ENCODE measurements at regions not wholly inside any gene's neighbourhood (a gene's known extent, or its start where the extent isn't known, plus 50 kb on each side); places are given as distances from the start of the nearest gene placed in this dataset.

GRCh38 chr5:52564587-52564986, 223.1 kb upstream of the ITGA1 start:
- DNase-seq (ENCODE audit: insufficient read length) (no peak), FAIRE-seq (no peak)
- TF ChIP-seq POLR2AphosphoS5 (IDR thresholded peaks at IDR 0.05; ENCODE audit: low read depth, low read length) = no peak
- no peak for TF ChIP-seq TAF1 (IDR thresholded peaks at IDR 0.05; ENCODE audit: borderline replicate concordance, low read depth, low read length)
- no peak for TF ChIP-seq POLR2A (IDR thresholded peaks at IDR 0.05; ENCODE audit: low read depth, low read length)

GRCh38 chr5:52577546-52577945, 210.2 kb upstream of the ITGA1 start:
- FAIRE-seq (no peak), DNase-seq (ENCODE audit: insufficient read length) (no peak)
- TF ChIP-seq POLR2AphosphoS5 (IDR thresholded peaks at IDR 0.05; ENCODE audit: low read depth, low read length) (no peak), POLR2A (IDR thresholded peaks at IDR 0.05; ENCODE audit: low read depth, low read length) (no peak), TAF1 (IDR thresholded peaks at IDR 0.05; ENCODE audit: borderline replicate concordance, low read depth, low read length) (no peak)

- DNase-seq (ENCODE audit: insufficient read length) (no peak), FAIRE-seq (no peak)
- TF ChIP-seq POLR2A (IDR thresholded peaks at IDR 0.05; ENCODE audit: low read depth, low read length) = no peak
- TF ChIP-seq TAF1 (IDR thresholded peaks at IDR 0.05; ENCODE audit: borderline replicate concordance, low read depth, low read length) = no peak
- no peak for TF ChIP-seq POLR2AphosphoS5 (IDR thresholded peaks at IDR 0.05; ENCODE audit: low read depth, low read length)
These were observed 208.3 kb upstream of the ITGA1 start for GRCh38 chr5:52579391-52579790.

- DNase-seq (ENCODE audit: insufficient read length) (no peak), FAIRE-seq (no peak)
These were observed 206.8 kb upstream of the ITGA1 start for GRCh38 chr5:52580921-52581320.

DNA sequence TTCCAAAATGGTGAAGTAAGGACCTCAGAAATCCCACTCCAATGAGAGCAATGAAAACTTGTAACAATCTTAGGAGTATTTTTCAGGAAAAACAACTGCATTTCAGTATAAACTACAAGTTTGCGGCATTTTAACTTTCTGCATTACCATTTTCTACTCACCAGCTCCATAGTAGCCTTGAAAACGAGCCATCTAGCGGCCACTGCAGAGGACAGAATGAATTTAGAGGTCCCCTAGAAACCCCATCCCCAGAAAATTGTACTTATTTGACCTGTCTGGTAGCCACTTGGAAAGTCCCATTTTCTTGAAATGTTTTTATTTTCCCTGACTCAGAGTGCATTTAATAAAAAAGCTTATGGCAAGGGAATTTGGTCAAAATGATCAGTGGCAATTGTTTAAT, 205.4 kb upstream of the ITGA1 start:
- FAIRE-seq = no peak
- DNase-seq (ENCODE audit: insufficient read length) = no peak

More at GRCh38 chr5:52580921-52581320, 206.8 kb upstream of the ITGA1 start:
- TF ChIP-seq POLR2AphosphoS5 (IDR thresholded peaks at IDR 0.05; ENCODE audit: low read depth, low read length) (no peak), POLR2A (IDR thresholded peaks at IDR 0.05; ENCODE audit: low read depth, low read length) (no peak), TAF1 (IDR thresholded peaks at IDR 0.05; ENCODE audit: borderline replicate concordance, low read depth, low read length) (no peak)

DNA sequence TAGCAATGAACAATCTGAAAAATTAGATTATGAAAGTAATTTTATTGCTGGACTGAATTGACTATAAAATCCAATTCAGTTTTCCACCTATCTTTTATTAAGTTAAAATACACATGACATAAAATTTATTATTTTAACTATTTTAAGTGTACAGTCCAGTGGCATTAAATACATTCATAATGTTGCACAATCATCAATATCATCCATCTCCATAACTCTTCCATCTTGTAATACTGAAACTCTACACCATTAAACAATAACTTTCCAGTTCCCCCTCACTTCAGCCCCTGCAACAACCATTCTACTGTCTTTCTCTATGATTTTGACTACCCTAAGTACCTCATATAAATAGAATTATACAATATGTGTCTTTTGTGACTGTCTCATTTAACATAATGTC, 200.6 kb upstream of the ITGA1 start:
- no peak for DNase-seq (ENCODE audit: insufficient read length)
- TF ChIP-seq POLR2AphosphoS5 (IDR thresholded peaks at IDR 0.05; ENCODE audit: low read depth, low read length) (no peak), TAF1 (IDR thresholded peaks at IDR 0.05; ENCODE audit: borderline replicate concordance, low read depth, low read length) (no peak), POLR2A (IDR thresholded peaks at IDR 0.05; ENCODE audit: low read depth, low read length) (no peak)
- no peak for FAIRE-seq

More for the DNA sequence above, 205.4 kb upstream of the ITGA1 start:
- TF ChIP-seq POLR2AphosphoS5 (IDR thresholded peaks at IDR 0.05; ENCODE audit: low read depth, low read length) (no peak), TAF1 (IDR thresholded peaks at IDR 0.05; ENCODE audit: borderline replicate concordance, low read depth, low read length) (no peak), POLR2A (IDR thresholded peaks at IDR 0.05; ENCODE audit: low read depth, low read length) (no peak)

DNA sequence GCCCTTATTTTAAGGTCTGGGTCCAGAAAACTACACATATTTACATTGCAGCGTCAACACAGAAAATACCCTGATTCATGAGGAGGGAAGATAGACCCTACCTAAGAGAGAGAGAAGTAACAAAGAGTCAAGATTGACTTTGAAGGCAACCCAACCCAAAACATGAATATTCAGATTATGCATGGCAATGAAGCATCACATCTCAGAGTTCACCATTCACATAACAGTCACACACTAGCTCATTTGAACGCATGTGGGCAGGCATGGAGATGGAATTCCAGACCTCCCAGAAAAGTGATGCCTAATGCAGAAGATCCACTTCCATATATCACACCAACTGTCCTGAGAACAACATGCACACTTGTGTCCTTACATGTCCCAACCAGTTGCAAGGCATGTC, 190.1 kb upstream of the ITGA1 start:
- DNase-seq (ENCODE audit: insufficient read length) (no peak), FAIRE-seq (no peak)
- TF ChIP-seq TAF1 (IDR thresholded peaks at IDR 0.05; ENCODE audit: borderline replicate concordance, low read depth, low read length) = no peak
- no peak for TF ChIP-seq POLR2AphosphoS5 (IDR thresholded peaks at IDR 0.05; ENCODE audit: low read depth, low read length)
- no peak for TF ChIP-seq POLR2A (IDR thresholded peaks at IDR 0.05; ENCODE audit: low read depth, low read length)

- FAIRE-seq (no peak), DNase-seq (ENCODE audit: insufficient read length) (no peak)
- TF ChIP-seq POLR2AphosphoS5 (IDR thresholded peaks at IDR 0.05; ENCODE audit: low read depth, low read length) = no peak
- TF ChIP-seq TAF1 (IDR thresholded peaks at IDR 0.05; ENCODE audit: borderline replicate concordance, low read depth, low read length) = no peak
- no peak for TF ChIP-seq POLR2A (IDR thresholded peaks at IDR 0.05; ENCODE audit: low read depth, low read length)
These were observed 188.7 kb upstream of the ITGA1 start for GRCh38 chr5:52598968-52599367.

DNA sequence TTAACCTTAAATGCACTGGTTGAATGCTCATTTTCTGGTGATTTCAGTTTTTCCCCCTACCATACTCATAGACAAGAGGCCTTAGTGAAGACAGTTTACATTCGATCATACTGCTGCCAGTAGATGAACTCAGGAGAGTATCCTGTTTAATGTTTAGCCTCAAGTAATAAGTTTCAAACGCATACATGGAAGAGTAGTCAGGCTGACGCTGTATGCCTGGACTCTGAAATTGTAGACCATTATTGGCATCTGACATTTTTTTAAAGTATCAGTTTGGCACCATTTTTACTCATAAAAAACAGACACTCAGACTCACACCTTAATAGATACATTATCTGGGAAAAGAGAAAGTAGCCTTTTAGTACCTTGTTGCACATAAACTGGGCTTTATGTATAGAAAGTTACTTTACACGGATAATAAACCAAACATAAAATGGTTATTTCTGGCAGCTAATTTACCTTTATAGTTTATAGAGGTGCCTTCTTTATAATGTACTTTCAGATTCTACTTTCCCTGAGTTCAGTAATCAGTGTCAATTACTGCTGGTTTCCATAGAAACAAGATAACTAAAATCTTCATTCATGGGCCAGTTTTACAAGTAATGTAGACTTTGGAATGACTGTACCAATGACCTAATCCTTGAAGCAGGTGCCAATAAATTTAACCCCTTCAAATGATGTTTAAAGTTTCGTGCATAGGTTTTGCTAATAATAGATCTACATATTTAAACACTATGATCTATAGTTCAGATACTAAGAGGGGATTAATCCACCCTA, 183.8 kb upstream of the ITGA1 start:
- FAIRE-seq (no peak), DNase-seq (ENCODE audit: insufficient read length) (no peak)
- no peak for TF ChIP-seq POLR2A (IDR thresholded peaks at IDR 0.05; ENCODE audit: low read depth, low read length)
- no peak for TF ChIP-seq TAF1 (IDR thresholded peaks at IDR 0.05; ENCODE audit: borderline replicate concordance, low read depth, low read length)
- no peak for TF ChIP-seq POLR2AphosphoS5 (IDR thresholded peaks at IDR 0.05; ENCODE audit: low read depth, low read length)

- FAIRE-seq = no peak
- no peak for DNase-seq (ENCODE audit: insufficient read length)
- TF ChIP-seq POLR2AphosphoS5 (IDR thresholded peaks at IDR 0.05; ENCODE audit: low read depth, low read length) = no peak
- TF ChIP-seq TAF1 (IDR thresholded peaks at IDR 0.05; ENCODE audit: borderline replicate concordance, low read depth, low read length) = no peak
- no peak for TF ChIP-seq POLR2A (IDR thresholded peaks at IDR 0.05; ENCODE audit: low read depth, low read length)
These were observed 182.1 kb upstream of the ITGA1 start for GRCh38 chr5:52605317-52606313.

DNA sequence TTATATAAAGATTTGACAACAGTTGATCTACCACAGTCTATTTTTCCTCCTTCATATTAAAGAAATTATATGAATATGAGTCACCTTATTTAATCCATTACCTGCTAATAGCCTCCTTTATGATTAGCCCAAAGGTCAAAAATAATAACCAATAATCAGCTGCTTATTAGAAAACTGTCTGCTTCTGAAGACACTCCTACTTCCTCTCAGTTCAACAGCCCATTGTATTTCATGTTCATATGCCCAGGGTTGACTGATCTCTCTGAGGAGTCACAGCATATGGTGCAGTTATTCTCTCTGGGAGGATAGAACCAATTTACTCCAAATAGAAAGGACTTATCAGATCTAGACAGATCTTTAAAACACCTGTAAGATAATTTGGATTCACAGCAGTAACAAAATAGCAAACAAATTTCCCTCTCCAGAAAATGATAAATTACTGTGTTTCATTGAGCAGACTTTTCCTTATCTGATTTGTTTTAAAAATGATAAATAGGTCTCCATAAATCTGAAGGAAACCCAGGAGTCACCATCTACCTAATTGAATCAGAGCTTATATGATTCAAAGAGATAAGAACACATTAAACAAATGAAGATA, 180.4 kb upstream of the ITGA1 start:
- DNase-seq (ENCODE audit: insufficient read length) = no peak
- no peak for FAIRE-seq
- TF ChIP-seq POLR2AphosphoS5 (IDR thresholded peaks at IDR 0.05; ENCODE audit: low read depth, low read length) (no peak), TAF1 (IDR thresholded peaks at IDR 0.05; ENCODE audit: borderline replicate concordance, low read depth, low read length) (no peak), POLR2A (IDR thresholded peaks at IDR 0.05; ENCODE audit: low read depth, low read length) (no peak)

Data from GM12892 (cell line).